ENCODE measurements at regions not wholly inside any gene's neighbourhood (a gene's known extent, or its start where the extent isn't known, plus 50 kb on each side); places are given as distances from the start of the nearest gene placed in this dataset.

GRCh38 chr4:126687655-126688358, 945.0 kb upstream of the INTU start:
- Mint-ChIP-seq H3K4me1 (ENCODE audit: unreplicated experiment) (no peaks in the 10 kb centered on the region), H3K27ac (ENCODE audit: unreplicated experiment) (no peak overlapping the region), H3K4me3 (ENCODE audit: unreplicated experiment) (no peak overlapping the region), H3K36me3 (ENCODE audit: low read depth, unreplicated experiment) (no peaks in the 10 kb centered on the region), H3K9me3 (ENCODE audit: unreplicated experiment) (no peaks in the 10 kb centered on the region), H3K27me3 (ENCODE audit: unreplicated experiment) (peaks cover 1% of the 10 kb centered on the region)
- TF ChIP-seq CTCF (IDR thresholded peaks at IDR 0.05; ENCODE audit: unreplicated experiment) = no peak
- no peak for DNase-seq (ENCODE audit: low spot score)

DNA sequence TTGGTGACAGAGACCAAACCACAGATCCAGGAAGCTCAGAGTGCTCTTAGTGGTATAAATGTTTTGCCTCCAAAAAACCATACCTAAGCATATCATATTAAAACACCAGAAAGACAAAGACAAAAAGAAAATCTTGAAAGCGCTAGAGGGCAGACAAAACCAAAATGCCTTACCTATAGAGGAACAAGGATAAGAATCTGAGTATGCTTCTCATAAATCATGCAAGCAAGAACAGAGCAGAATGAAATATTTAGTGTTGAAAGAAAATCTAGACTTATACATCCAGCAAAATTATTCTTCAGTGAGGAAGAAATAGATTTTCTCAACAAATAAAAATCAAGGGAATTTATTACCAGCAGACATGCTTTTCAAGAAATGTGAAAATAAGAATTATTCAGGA, 941.0 kb upstream of the INTU start:
- no peak overlapping the region for H3K4me3 Mint-ChIP-seq (ENCODE audit: unreplicated experiment)
- no peaks in the 10 kb centered on the region for H3K36me3 Mint-ChIP-seq (ENCODE audit: low read depth, unreplicated experiment)
- DNase-seq (ENCODE audit: low spot score) = no peak
- no peak for TF ChIP-seq CTCF (IDR thresholded peaks at IDR 0.05; ENCODE audit: unreplicated experiment)
- no peaks in the 10 kb centered on the region for H3K4me1 Mint-ChIP-seq (ENCODE audit: unreplicated experiment)
- no peak overlapping the region for H3K27ac Mint-ChIP-seq (ENCODE audit: unreplicated experiment)
- H3K9me3 Mint-ChIP-seq (ENCODE audit: unreplicated experiment) = no peaks in the 10 kb centered on the region
- peaks cover 1% of the 10 kb centered on the region for H3K27me3 Mint-ChIP-seq (ENCODE audit: unreplicated experiment)

DNA sequence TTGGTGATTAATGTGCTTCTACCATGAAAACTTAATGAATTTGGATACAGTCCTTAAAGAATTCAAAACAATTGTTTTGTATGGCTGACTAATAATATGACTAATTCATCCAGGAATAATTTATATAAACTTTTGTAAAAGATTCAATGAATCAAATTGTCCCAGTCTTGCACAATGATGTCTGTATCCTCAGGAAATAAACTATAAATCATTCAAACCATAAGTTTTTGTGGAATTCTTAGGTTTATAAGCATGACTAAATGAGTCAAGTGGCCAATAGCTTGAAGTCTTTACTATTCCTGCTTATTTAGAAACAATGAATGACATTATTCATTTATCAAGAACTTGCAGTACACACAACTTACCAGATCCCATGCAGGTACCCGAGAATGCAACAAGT, 935.0 kb upstream of the INTU start:
- Mint-ChIP-seq H3K4me1 (ENCODE audit: unreplicated experiment) (no peaks in the 10 kb centered on the region), H3K27me3 (ENCODE audit: unreplicated experiment) (no peaks in the 10 kb centered on the region), H3K36me3 (ENCODE audit: low read depth, unreplicated experiment) (no peaks in the 10 kb centered on the region), H3K27ac (ENCODE audit: unreplicated experiment) (no peak overlapping the region), H3K4me3 (ENCODE audit: unreplicated experiment) (no peak overlapping the region), H3K9me3 (ENCODE audit: unreplicated experiment) (no peaks in the 10 kb centered on the region)
- DNase-seq (ENCODE audit: low spot score) = no peak
- no peak for TF ChIP-seq CTCF (IDR thresholded peaks at IDR 0.05; ENCODE audit: unreplicated experiment)

GRCh38 chr4:126698224-126698623, 934.5 kb upstream of the INTU start:
- DNase-seq (ENCODE audit: low spot score) = no peak
- TF ChIP-seq CTCF (IDR thresholded peaks at IDR 0.05; ENCODE audit: unreplicated experiment) = no peak
- Mint-ChIP-seq H3K4me1 (ENCODE audit: unreplicated experiment) (no peaks in the 10 kb centered on the region), H3K36me3 (ENCODE audit: low read depth, unreplicated experiment) (no peaks in the 10 kb centered on the region), H3K27ac (ENCODE audit: unreplicated experiment) (no peak overlapping the region), H3K9me3 (ENCODE audit: unreplicated experiment) (no peaks in the 10 kb centered on the region), H3K27me3 (ENCODE audit: unreplicated experiment) (no peaks in the 10 kb centered on the region), H3K4me3 (ENCODE audit: unreplicated experiment) (no peak overlapping the region)

DNA sequence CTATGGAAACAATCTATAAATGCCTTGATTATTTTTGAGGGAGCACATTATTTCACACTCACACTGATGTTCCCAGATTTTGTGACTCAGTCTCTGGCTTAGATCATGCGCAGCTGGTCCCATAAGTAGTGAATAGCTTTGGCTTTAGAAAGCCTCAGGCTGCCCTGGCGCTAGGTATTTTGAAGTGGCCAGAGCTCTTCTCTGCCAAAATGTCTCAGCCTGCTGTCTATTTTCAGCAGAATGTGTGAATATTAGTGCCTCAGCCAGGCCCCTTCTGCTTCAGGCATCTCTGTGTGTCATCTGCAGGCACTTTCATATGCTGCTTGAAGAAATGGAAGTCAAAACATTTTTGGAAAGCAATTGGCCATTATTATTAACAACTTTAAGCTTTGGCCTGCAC, 931.0 kb upstream of the INTU start:
- Mint-ChIP-seq H3K36me3 (ENCODE audit: low read depth, unreplicated experiment) (no peaks in the 10 kb centered on the region), H3K27me3 (ENCODE audit: unreplicated experiment) (no peaks in the 10 kb centered on the region), H3K9me3 (ENCODE audit: unreplicated experiment) (no peaks in the 10 kb centered on the region), H3K4me3 (ENCODE audit: unreplicated experiment) (no peak overlapping the region), H3K4me1 (ENCODE audit: unreplicated experiment) (no peaks in the 10 kb centered on the region), H3K27ac (ENCODE audit: unreplicated experiment) (no peak overlapping the region)
- DNase-seq (ENCODE audit: low spot score) = no peak
- no peak for TF ChIP-seq CTCF (IDR thresholded peaks at IDR 0.05; ENCODE audit: unreplicated experiment)
